ENCODE measurements at regions not wholly inside any gene's neighbourhood (a gene's known extent, or its start where the extent isn't known, plus 50 kb on each side); places are given as distances from the start of the nearest gene placed in this dataset.

GRCh38 chr2:67232936-67233335 is 164.2 kb upstream of the ETAA1 start:
- peaks cover 0 to 15% (median 12%) of the 10 kb centered on the region in 4 donors for H3K4me1 ChIP-seq
- 86% methylated on average over 1 of the region's 1 CpG for WGBS
- H3K27me3 ChIP-seq = no peaks in the 10 kb centered on the region
- TF ChIP-seq CTCF (IDR thresholded peaks at IDR 0.05) = no peak
- no peak for TF ChIP-seq POLR2AphosphoS5 (IDR thresholded peaks at IDR 0.05)
- TF ChIP-seq POLR2A (IDR thresholded peaks at IDR 0.05; ENCODE audit: low read depth) = no peak
- TF ChIP-seq EP300 (IDR thresholded peaks at IDR 0.05) = no peak
- H3K9me3 ChIP-seq = no peaks in the 10 kb centered on the region
- H3K36me3 ChIP-seq = no peaks in the 10 kb centered on the region
- no peak for DNase-seq (ENCODE audit: extremely low spot score)
- H3K4me3 ChIP-seq = no peak overlapping the region
- H3K27ac ChIP-seq (replicated peaks in 1 of 4) = no peak overlapping the region
- intact Hi-C loops (cut with DNase I) = no loop called here

GRCh38 chr2:67234440-67234839 is 162.7 kb upstream of the ETAA1 start:
- peaks cover 0 to 15% (median 12%) of the 10 kb centered on the region in 4 donors for H3K4me1 ChIP-seq
- intact Hi-C loops (cut with DNase I) = no loop called here
- H3K36me3 ChIP-seq = no peaks in the 10 kb centered on the region
- H3K27me3 ChIP-seq = no peaks in the 10 kb centered on the region
- H3K27ac ChIP-seq (replicated peaks in 1 of 4) = no peak overlapping the region
- H3K9me3 ChIP-seq = no peaks in the 10 kb centered on the region
- no peak overlapping the region for H3K4me3 ChIP-seq
- 73% methylated on average over 3 of the region's 3 CpGs for WGBS
- TF ChIP-seq CTCF (IDR thresholded peaks at IDR 0.05) = peak; percentile 28 to 57 (median 50)
- TF ChIP-seq POLR2A (IDR thresholded peaks at IDR 0.05; ENCODE audit: low read depth) = no peak
- no peak for TF ChIP-seq POLR2AphosphoS5 (IDR thresholded peaks at IDR 0.05)
- TF ChIP-seq EP300 (IDR thresholded peaks at IDR 0.05) = no peak
- DNase-seq (ENCODE audit: extremely low spot score) = no peak

DNA sequence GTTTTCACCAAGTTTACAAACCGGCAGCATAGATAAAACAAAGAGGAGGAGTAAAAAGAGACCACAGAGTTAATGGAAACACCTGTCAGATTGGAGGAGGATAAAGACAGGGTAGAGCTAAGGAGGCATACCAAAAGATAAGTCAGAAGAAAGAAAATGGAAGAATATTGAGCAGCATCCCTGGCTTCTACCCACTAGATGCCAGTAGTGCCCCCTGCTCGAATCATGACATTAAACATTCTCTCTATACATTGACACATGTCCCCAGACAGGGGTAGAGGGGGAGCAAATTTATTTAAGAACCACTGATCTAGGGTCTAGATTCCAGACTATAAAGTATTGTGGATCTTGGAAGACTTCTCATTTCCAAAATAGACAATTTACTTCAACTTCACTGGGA is 159.8 kb upstream of the ETAA1 start:
- no peak overlapping the region for H3K4me3 ChIP-seq
- H3K27ac ChIP-seq (replicated peaks in 1 of 4) = no peak overlapping the region
- DNase-seq (ENCODE audit: extremely low spot score) = no peak
- no peaks in the 10 kb centered on the region for H3K9me3 ChIP-seq
- TF ChIP-seq POLR2AphosphoS5 (IDR thresholded peaks at IDR 0.05) (no peak), POLR2A (IDR thresholded peaks at IDR 0.05; ENCODE audit: low read depth) (no peak)
- 90% methylated on average over 2 of the region's 2 CpGs for WGBS
- H3K4me1 ChIP-seq = peaks cover 0 to 15% (median 12%) of the 10 kb centered on the region in 4 donors
- no peaks in the 10 kb centered on the region for H3K27me3 ChIP-seq
- no peaks in the 10 kb centered on the region for H3K36me3 ChIP-seq
- intact Hi-C loops (cut with DNase I) = no loop called here

DNA sequence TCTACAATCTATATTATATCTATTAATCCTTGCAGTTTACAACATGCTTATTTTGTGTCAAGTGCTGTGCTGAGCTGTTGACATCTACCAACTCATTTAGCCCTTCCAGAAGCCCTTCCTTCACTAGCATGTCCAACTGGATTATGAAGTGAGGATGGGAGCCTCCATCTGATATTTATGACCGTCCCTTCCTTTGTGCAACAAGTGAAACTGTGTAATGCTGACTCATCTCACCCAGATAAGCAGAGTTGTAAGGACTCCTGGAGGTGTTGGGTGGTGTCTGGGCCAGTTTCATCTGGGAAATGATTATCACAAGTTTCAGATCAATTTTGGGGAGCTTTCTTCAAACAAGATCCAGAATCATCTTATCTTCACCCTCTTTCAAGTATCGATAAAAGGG is 156.6 kb upstream of the ETAA1 start:
- intact Hi-C loops (cut with DNase I) = no loop called here
- TF ChIP-seq EP300 (IDR thresholded peaks at IDR 0.05) (no peak), CTCF (IDR thresholded peaks at IDR 0.05) (no peak), POLR2A (IDR thresholded peaks at IDR 0.05; ENCODE audit: low read depth) (no peak), POLR2AphosphoS5 (IDR thresholded peaks at IDR 0.05) (no peak)
- H3K27me3 ChIP-seq = no peaks in the 10 kb centered on the region
- H3K4me1 ChIP-seq = peaks cover 0 to 7% (median 5%) of the 10 kb centered on the region in 4 donors
- H3K27ac ChIP-seq (replicated peaks in 1 of 4) = no peak overlapping the region
- WGBS = 94% methylated on average over 2 of the region's 2 CpGs
- H3K4me3 ChIP-seq = no peak overlapping the region
- no peaks in the 10 kb centered on the region for H3K36me3 ChIP-seq
- no peak for DNase-seq (ENCODE audit: extremely low spot score)
- H3K9me3 ChIP-seq = no peaks in the 10 kb centered on the region

DNA sequence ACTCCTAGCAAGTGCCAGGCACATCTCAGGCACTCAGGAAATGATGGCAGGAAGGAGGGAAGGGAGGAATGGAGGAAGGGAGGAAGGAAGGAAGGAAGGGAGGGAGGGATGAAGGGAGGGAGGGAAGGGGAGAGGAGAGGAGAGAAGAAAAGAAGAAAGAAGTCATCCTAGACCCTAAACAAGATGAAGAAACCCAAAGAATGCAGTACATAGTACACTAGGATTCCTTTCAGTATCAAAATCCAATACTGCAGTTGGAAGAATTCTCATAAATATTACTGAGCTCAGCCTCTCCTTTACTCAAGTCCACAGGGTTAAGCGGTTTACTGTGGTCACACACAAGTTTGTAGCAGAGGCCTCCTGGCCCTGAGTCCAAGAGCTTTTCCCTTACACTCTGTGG is 155.7 kb upstream of the ETAA1 start:
- no peak for TF ChIP-seq POLR2AphosphoS5 (IDR thresholded peaks at IDR 0.05)
- TF ChIP-seq EP300 (IDR thresholded peaks at IDR 0.05) = no peak
- no peak for TF ChIP-seq POLR2A (IDR thresholded peaks at IDR 0.05; ENCODE audit: low read depth)
- TF ChIP-seq CTCF (IDR thresholded peaks at IDR 0.05) = no peak
- Histone ChIP-seq H3K36me3 (no peaks in the 10 kb centered on the region), H3K27ac (replicated peaks in 1 of 4) (no peak overlapping the region), H3K9me3 (no peaks in the 10 kb centered on the region), H3K4me1 (no peaks in the 10 kb centered on the region), H3K27me3 (no peaks in the 10 kb centered on the region), H3K4me3 (no peak overlapping the region)
- WGBS = 94% methylated on average over 1 of the region's 1 CpG
- no peak for DNase-seq (ENCODE audit: extremely low spot score)
- intact Hi-C loops (cut with DNase I) = no loop called here

All from esophagus muscularis mucosa (tissue), 4 donors.